Keratinocyte (primary cell): ENCODE measurements at regions not wholly inside any gene's neighbourhood (a gene's known extent, or its start where the extent isn't known, plus 50 kb on each side); places are given as distances from the start of the nearest gene placed in this dataset.

Source experiments
- DNase-seq: peaks from one replicate; pipeline ENCODE4 v3.0.0-alpha.2; 2011; ENCODE audit warnings: low read depth, missing footprints, low spot score
- FAIRE-seq: peaks from 2 replicates; lab custom pipeline; 2011; peaks lifted over from hg19 to GRCh38; lab: Jason Lieb, UNC
- H2AFZ ChIP-seq: 2 replicates; pipeline ENCODE4 v1.6.0; 2012; ENCODE audit warnings: low read length, control low read depth, inconsistent platforms; ENCODE audit not compliant: control insufficient read depth
- H3K27ac ChIP-seq: 2 replicates; pipeline ENCODE4 v1.5.1; 2011; ENCODE audit warnings: low read length; ENCODE audit not compliant: control insufficient read depth, insufficient read depth
- H3K27me3 ChIP-seq: 3 replicates; pipeline ENCODE4 v1.6.0; 2011; ENCODE audit warnings: low read length; ENCODE audit not compliant: control insufficient read depth, insufficient read depth; ENCODE audit errors: extremely low read depth
- H3K36me3 ChIP-seq, 2 experiments: 2 replicates in 1 of 2; 3 replicates in 1 of 2; pipeline ENCODE4 v1.5.1; 2011; ENCODE audit warnings: low read length in 2 of 2, mild to moderate bottlenecking in 1 of 2; ENCODE audit not compliant: control insufficient read depth in 2 of 2, insufficient read depth in 2 of 2; ENCODE audit errors: extremely low read depth in 1 of 2
- H3K4me1 ChIP-seq: 3 replicates; pipeline ENCODE4 v1.5.1; 2011; ENCODE audit warnings: low read length; ENCODE audit not compliant: control insufficient read depth, insufficient read depth; ENCODE audit errors: extremely low read depth
- H3K4me2 ChIP-seq: 3 replicates; pipeline ENCODE4 v1.6.0; 2011; ENCODE audit warnings: low read depth, low read length; ENCODE audit not compliant: control insufficient read depth, insufficient read depth; ENCODE audit errors: extremely low read depth
- H3K4me3 ChIP-seq, 3 experiments: fragments of 200-600 bp in 1 of 3; sonication (generic) in 1 of 3; 2 replicates in 2 of 3; 3 replicates in 1 of 3; pipeline ENCODE4 v1.5.1; 2011 to 2016; ENCODE audit warnings: low read length in 3 of 3, mild to moderate bottlenecking in 3 of 3, control low read depth in 2 of 3, inconsistent platforms in 1 of 3, low read depth in 1 of 3, mixed read lengths in 1 of 3, mixed run types in 1 of 3, moderate library complexity in 1 of 3; ENCODE audit not compliant: control insufficient read depth in 2 of 3, insufficient read depth in 2 of 3; ENCODE audit errors: extremely low read depth in 1 of 3
- H3K79me2 ChIP-seq: 2 replicates; pipeline ENCODE4 v1.6.0; 2012; ENCODE audit warnings: low read length; ENCODE audit not compliant: control insufficient read depth, insufficient read depth
- H3K9ac ChIP-seq: 3 replicates; pipeline ENCODE4 v1.6.0; 2011; ENCODE audit warnings: low read length; ENCODE audit not compliant: control insufficient read depth, insufficient read depth; ENCODE audit errors: extremely low read depth
- H3K9me1 ChIP-seq: 3 replicates; pipeline ENCODE4 v1.6.0; 2011; ENCODE audit warnings: low read length; ENCODE audit not compliant: control insufficient read depth, insufficient read depth; ENCODE audit errors: extremely low read depth
- H3K9me3 ChIP-seq: 2 replicates; pipeline ENCODE4 v1.5.1; 2012; ENCODE audit warnings: low read depth, low read length; ENCODE audit not compliant: control insufficient read depth
- H4K20me1 ChIP-seq: 3 replicates; pipeline ENCODE4 v1.6.0; 2011; ENCODE audit warnings: low read length; ENCODE audit not compliant: control insufficient read depth, insufficient read depth; ENCODE audit errors: extremely low read depth
- EZH2 ChIP-seq: IDR thresholded peaks from one replicate; pipeline ENCODE4 v1.6.1; 2012; ENCODE audit warnings: inconsistent platforms, mild to moderate bottlenecking, low read length, moderate library complexity
- dilution Hi-C: fragments of 300-500 bp; cut with MboI; formaldehyde crosslinking; loops from one replicate; pipeline ENCODE4 v1.7.0; 2020; ENCODE audit warnings: low sequenced_read_pairs; ENCODE audit not compliant: extremely low pct_ligation_motif_present
- TF ChIP-seq, protein P1 (sequence below), 3 experiments: IDR thresholded peaks in 1 of 3; conservative IDR thresholded peaks in 1 of 3; optimal IDR thresholded peaks in 1 of 3; 2 replicates in 2 of 3; 3 replicates in 1 of 3; pipeline versions ENCODE3 to v1.5.1; 2011; ENCODE audit warnings: low read length in 3 of 3, mild to moderate bottlenecking in 3 of 3, moderate library complexity in 2 of 3, control low read depth in 1 of 3, inconsistent platforms in 1 of 3; ENCODE audit not compliant: insufficient read depth in 2 of 3; ENCODE audit errors: extremely low read depth in 1 of 3

DNA sequence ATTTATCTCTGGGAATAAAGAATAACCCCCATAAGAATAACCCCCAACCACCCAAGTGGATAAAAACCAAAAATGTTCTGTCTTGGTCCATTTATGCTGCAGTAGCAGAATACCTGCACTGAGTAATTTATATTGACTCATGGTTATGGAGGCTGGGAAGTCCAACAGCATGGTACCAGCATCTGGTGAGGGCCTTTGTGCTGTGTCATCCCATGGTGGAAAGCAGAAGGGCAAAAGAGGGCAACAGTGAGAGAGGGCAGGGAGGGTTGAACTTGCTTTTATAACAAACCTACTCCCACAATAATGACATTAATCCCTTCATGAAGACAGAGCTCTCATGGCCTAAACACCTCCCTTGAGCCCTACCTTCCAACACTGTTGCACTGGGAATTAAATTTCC lies 133.7 kb downstream of the ERMARD start:
- peaks cover 20% of the 10 kb centered on the region for H3K27me3 ChIP-seq
- DNase-seq (no peak), FAIRE-seq (no peak)
- peaks cover 11% of the 10 kb centered on the region for H3K4me1 ChIP-seq
- H3K27ac ChIP-seq, result no peak overlapping the region
- no peak overlapping the region for H2AFZ ChIP-seq
- dilution Hi-C loops, result no loop called here
- H3K4me3 ChIP-seq, result no peak overlapping the region
- no peak overlapping the region for H3K9ac ChIP-seq
- no peaks in the 10 kb centered on the region for H3K36me3 ChIP-seq
- no peaks in the 10 kb centered on the region for H3K79me2 ChIP-seq
- no peaks in the 10 kb centered on the region for H3K9me3 ChIP-seq
- H3K4me2 ChIP-seq, result no peak overlapping the region
- TF ChIP-seq EZH2, result no peak
- TF ChIP-seq, protein P1, sequence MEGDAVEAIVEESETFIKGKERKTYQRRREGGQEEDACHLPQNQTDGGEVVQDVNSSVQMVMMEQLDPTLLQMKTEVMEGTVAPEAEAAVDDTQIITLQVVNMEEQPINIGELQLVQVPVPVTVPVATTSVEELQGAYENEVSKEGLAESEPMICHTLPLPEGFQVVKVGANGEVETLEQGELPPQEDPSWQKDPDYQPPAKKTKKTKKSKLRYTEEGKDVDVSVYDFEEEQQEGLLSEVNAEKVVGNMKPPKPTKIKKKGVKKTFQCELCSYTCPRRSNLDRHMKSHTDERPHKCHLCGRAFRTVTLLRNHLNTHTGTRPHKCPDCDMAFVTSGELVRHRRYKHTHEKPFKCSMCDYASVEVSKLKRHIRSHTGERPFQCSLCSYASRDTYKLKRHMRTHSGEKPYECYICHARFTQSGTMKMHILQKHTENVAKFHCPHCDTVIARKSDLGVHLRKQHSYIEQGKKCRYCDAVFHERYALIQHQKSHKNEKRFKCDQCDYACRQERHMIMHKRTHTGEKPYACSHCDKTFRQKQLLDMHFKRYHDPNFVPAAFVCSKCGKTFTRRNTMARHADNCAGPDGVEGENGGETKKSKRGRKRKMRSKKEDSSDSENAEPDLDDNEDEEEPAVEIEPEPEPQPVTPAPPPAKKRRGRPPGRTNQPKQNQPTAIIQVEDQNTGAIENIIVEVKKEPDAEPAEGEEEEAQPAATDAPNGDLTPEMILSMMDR (optimal IDR thresholded peaks at IDR 0.05 in 1 of 3, IDR thresholded peaks at IDR 0.05 in 1 of 3, conservative IDR thresholded peaks at IDR 0.05 in 1 of 3; ENCODE audit: extremely low read depth in 1 of 3, insufficient read depth in 2 of 3, low read length in 3 of 3), result no peak
- no peaks in the 10 kb centered on the region for H3K9me1 ChIP-seq
- H4K20me1 ChIP-seq, result no peaks in the 10 kb centered on the region

DNA sequence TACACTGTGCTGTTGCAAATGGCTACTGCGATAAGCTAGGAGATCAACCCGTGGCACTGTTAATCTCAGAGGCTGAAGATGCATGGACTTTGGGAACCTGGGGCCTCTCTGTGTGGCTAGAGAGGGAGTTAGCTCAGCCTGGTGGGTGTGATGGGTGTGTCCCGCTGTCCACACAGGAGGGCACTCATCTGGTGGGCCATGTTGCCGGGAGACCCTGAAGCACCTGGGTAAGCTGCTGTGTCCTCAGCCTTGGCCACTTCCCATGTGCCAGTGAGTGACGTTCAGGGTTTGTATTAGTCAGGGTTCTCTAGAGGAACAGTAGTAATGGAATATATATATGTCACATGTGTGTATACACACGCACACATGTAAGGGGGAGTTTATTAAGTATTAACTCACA lies 132.7 kb downstream of the ERMARD start:
- H3K9ac ChIP-seq, result no peak overlapping the region
- DNase-seq, result no peak
- no peaks in the 10 kb centered on the region for H3K79me2 ChIP-seq
- H3K9me3 ChIP-seq, result no peaks in the 10 kb centered on the region
- peaks cover 11% of the 10 kb centered on the region for H3K4me1 ChIP-seq
- no peak overlapping the region for H3K4me3 ChIP-seq
- FAIRE-seq, result no peak
- H2AFZ ChIP-seq, result no peak overlapping the region
- no peaks in the 10 kb centered on the region for H3K36me3 ChIP-seq
- H3K9me1 ChIP-seq, result no peaks in the 10 kb centered on the region
- TF ChIP-seq, protein P1 (optimal IDR thresholded peaks at IDR 0.05 in 1 of 3, IDR thresholded peaks at IDR 0.05 in 1 of 3, conservative IDR thresholded peaks at IDR 0.05 in 1 of 3; ENCODE audit: extremely low read depth in 1 of 3, insufficient read depth in 2 of 3, low read length in 3 of 3), result no peak
- no peak for TF ChIP-seq EZH2
- H3K27ac ChIP-seq, result no peak overlapping the region
- no peaks in the 10 kb centered on the region for H4K20me1 ChIP-seq
- no peak overlapping the region for H3K4me2 ChIP-seq
- dilution Hi-C loops, result no loop called here
- peaks cover 15% of the 10 kb centered on the region for H3K27me3 ChIP-seq
